HG03066 (cell line): ENCODE measurements at regions not wholly inside any gene's neighbourhood (a gene's known extent, or its start where the extent isn't known, plus 50 kb on each side); places are given as distances from the start of the nearest gene placed in this dataset.

Experiments
- ATAC-seq: cut with Tn5 transposase; IDR thresholded peaks from one replicate; pipeline ENCODE4 v1.9.1; 2021; ENCODE audit warnings: low read depth; ENCODE audit not compliant: unreplicated experiment

DNA sequence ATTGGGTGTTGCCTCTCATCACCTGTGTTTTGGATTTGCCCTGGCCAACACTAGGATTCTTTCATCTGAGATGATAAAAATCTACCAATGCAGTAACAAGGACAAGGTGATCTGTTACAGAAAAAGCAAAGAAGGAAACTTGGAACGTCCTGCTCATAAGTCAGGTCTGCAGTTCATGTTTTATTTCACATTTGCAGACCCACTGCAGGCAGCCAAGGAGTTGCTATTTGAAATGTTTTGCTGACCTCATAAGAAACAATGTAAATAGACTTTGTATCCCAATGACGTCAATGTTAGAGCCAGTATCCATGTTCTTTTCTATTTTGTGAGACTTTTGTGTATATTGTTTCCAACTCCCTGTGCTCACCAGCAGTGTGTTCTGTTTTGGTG is 312.9 kb downstream of the DEPDC1B start:
- ATAC-seq = no peak

DNA sequence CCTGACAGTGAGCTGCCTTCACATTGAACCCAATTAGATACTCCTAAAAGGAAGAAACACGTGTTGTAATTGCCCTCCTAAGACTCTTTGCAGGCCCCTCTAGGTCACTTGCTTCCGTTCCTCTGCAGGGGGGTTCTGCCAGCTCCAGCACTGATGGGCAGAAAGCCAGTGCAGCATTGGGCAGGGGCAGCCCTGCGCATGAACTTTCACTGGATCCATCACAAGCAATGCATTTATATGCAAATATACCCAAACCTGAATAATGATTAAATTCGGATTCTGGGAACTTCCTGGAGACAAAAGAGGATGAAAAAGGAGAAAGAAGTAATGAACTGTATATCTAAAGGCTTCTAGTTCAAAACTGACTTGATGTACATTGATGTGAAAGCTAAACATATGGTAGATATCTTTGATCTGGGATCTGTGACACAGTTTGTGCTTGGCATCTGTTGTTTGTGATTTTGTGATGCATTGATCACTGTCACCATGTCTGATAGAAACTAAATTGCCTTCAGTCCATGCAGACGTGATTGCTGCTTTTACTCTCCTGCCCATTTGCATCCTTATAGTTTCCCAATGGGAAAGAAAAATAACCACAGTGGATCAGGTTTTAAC is 313.4 kb downstream of the DEPDC1B start:
- no peak for ATAC-seq

DNA sequence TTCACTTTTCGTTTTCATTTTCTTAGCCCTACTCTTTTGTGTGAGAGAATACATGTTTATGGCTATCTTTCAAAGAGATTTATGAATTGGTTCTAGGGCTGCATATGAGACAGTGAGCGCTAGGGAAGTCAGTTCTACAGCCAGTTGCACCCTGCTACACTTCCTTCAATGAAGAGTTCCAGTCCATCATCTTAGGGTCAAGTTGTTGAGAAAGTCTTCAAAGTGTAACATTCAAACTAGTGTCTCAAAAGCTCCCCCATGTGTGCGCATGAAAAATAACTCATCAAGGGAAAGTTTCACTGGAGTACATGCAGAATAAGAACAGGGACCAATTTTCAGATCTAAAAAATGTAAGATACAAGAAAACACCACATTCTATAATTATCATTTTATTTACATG is 317.2 kb downstream of the DEPDC1B start:
- ATAC-seq = no peak

DNA sequence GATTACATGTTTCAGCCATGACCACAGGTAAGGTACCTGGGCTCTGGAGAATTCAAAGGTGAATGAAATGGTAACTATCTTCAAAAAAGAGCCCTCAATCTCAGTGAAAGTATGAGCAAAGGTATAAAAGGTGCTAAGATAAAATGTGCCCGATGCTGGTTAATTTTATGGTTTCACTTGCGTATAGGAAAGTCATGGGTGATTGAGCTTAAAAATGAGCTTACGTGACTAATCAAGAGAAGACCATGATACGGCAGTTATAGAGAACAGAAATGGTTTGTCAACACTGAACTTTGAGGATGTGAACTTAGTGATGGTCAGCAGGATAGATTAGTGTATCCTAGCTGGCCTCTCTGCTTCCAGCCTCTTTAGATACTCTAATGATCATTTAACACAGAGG is 320.1 kb downstream of the DEPDC1B start:
- ATAC-seq = no peak

DNA sequence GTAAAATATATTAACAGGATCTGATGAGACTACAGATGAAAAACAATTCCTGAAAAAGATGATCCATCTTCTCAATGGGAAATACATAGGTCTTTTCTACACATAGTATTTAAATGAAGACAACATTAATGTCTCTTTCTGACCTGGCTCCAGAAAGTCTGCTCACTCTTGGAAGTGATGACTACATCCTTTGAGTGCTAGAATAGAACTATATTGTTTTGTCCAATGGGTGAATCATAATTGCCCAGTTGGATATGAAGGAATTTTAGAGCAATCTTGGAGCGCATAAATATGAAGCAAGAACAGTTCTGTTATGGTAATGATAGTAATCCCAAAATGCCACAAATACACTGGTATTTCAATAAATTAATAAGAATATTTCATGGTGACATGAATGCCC is 322.1 kb downstream of the DEPDC1B start:
- ATAC-seq = no peak

DNA sequence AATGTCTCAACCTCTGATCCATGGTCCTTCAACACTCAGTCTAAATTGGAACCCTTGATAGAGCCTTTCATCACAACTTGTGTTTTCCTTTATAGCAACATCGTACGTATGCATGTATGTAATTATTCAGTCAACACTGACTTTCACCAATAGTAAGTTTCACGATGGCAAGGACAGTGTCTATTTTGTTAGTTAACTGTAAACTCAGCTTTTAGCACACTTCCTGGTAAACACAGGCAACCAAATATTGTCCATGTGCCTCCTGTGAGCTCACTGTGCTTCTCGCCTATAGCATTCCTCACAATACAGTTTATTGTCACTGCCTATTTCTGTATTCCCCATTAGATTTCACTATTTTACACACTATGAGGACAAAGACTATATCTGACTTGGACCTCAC is 323.1 kb downstream of the DEPDC1B start:
- ATAC-seq = no peak

DNA sequence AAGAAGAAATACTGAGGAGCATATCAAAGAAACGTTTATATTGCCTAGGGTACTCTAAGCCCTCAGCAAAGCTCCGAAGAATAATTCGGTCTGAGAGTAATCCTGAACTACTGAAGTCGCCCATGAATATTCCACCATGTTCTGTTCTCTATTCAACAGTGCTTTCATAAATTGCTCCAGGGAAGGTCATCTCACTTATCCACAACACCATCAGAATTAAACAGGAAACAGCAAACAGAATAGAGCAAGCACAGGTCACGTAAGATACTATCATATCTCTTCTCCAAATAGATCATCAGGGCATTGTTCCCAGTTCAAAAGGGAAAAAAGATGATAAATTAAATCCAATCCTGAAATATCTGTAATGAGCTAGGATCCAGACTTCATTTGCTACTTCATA is 325.6 kb downstream of the DEPDC1B start:
- no peak for ATAC-seq

DNA sequence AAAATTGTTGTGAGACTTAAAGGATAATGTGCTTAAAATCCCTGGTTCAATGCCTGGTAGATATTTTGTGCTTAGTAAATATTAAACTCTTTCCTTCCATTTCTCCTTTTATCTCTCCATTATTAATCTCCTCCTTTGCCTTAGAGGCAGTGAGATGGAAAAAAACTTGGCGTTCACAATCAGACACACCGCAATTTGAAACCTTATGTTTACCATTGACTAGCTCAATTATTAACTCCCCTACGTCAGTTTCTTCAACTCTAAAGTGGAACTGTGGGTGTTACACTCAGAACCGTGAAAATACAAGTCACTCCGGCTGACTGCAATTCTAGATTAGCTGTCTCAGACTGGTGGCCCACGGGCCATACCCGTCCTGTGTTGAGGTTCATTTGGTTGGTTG is 327.2 kb downstream of the DEPDC1B start:
- no peak for ATAC-seq

DNA sequence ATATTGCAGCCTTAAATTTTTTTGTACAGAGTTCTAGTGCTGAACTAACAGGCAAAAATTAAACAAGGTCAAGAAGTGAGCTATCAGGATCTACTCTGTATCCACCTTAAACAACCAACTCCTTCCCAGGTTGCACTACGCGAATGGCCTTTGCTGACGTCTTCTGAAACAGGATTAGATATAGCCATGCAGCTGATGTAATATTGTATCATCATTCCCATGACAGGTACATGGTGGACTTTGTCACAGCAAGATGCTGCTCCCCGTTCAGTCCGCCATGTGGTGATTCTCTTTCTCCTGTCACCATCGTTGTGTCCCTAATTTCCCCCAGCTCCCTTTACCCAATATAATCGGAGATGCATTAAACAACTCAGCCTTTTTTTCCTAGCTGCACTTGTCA is 328.9 kb downstream of the DEPDC1B start:
- ATAC-seq = no peak

DNA sequence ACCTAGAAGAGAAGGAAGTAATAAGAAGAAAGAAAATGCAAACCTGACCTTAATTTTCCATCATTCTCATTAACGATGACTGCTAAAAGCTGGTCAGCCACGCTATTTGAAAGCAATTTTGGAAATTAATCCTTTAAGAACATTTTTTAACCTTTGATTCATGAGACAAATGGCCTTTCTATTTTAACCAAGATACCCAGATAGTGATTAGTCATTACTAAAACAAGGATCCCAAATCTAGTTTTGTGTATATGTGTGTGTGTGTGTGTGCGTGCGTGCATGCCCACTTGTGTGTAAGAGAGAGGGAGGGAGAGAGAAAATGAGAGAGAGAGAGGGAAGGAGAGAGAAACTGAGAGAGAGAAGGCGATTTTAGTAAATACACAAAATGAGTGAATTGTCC is 329.5 kb downstream of the DEPDC1B start:
- ATAC-seq = no peak

DNA sequence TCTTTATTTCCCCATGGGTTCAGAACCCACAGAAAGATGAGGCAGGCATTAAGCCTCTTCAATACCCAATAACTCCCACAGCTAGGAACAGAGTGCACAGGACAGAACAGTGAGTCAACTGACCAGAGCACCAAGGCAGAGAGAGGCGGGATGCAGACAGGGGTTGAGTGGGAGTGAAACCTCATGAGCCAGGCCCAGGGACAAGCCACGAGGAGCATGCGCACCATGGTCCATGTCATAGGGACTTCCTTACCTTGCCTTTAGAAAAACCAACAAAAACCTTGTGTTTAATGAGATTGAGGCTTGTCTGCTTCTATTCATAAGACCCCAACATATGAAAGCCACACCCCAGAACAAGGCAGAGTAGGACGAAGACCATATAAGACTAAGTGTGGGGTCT is 330.6 kb downstream of the DEPDC1B start:
- ATAC-seq = no peak

DNA sequence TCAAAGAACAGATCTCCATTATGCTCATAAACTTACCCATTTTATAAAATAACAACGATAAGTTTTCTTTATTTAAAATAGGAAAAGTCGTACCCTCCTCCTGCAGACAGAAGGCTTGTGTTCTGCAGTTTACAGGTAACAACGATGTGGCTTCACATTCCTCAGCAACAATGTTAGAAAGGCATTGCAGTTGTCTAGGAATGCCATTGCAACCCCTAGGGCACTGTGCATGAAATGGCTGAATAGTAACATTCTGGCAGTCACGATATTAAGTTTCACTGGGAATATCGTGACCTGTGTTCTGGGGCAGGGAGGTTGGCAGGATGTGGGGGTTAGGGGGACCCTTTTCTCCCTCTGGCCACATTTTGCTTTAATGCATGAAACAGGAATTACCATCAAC is 331.9 kb downstream of the DEPDC1B start:
- no peak for ATAC-seq

DNA sequence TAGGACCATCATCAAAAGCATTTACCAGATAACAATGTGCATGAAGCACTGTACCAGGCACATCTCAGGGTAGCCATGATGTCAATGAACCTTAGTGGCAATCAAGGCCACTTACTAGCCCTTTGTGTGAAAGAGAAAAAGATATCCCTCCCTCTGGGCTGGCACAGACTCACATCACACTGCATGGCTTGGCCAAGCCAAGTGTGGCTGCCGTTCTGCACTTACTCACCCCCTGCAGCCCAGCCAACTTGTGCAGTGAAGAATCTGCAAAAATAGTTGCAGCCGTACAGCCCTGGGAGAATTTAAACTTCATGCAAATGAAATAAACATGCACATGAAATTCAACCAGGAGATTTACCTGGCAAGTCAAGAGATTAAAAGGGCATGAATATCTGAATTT is 333.5 kb downstream of the DEPDC1B start:
- ATAC-seq = no peak

DNA sequence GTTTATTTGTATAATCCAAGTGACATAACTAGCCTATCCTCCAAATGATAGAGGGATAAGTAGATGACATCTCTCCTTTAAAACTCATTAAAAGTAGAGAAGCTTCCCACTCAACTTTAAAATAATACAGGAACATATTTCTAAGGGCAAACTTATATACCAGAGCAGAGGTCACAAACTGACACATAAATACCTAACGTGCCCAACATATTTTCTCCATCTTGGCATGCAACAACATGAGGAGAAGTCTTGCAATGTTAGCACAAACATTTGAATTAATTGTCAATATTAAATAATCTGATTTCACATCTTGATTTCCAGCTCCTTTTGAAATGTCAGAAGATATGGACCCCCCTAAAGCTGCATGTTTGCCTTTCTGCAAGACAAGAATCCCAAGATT is 335.0 kb downstream of the DEPDC1B start:
- ATAC-seq = no peak

DNA sequence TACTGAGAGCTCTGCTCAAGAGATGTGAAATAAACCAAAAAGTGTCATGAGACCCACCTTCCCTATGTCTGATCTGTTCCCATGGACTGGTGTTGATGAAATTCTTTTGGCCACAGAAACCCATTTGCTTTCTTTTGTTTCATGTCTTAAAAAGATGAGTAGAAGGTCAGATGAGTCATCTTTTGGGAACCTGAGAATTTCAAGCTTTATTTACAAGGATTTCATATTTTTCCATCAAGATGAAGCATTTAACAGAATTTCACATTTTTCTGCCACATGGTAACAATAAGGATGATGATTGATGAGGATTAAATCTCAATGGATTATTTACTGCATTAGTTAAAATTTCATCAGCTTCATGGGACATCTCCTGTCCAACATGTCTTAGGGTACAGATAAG is 337.8 kb downstream of the DEPDC1B start:
- no peak for ATAC-seq

DNA sequence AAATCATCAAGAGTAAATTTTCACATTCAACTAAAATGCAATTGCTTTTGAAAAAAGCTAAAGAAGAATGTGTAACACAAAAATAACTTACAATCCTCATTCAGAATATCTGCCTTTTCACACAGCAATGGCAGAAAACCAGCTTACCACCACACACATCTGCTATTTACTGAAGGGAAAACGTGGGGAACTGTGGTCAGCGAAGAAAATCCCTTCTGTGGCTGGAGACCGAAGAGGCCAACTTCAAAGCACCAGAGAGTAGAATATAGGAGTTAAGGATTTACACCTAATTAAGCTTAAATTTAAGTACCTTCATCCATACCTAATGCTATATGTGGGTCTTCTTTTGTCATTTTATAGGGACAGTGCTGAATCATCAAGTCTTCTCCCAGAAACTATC is 339.6 kb downstream of the DEPDC1B start:
- ATAC-seq = no peak

DNA sequence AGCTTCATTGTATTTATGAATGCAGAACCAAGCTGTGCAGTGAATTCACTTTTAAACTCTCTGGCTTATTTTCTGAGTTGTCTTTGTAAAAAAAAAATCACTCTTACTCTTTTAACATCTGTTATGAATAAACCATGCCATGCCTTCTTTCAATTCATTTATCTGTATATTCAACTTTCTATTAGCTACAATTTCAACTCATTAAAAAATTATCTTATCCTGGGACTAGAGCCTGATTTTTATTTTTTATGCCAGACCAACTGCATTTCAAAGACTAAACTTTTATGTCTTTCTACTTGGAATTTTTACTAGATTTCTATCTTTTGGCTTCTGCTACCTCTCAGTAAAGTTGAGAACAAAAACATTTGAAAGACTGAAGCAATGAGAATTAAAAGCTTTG is 342.7 kb downstream of the DEPDC1B start:
- ATAC-seq = no peak

DNA sequence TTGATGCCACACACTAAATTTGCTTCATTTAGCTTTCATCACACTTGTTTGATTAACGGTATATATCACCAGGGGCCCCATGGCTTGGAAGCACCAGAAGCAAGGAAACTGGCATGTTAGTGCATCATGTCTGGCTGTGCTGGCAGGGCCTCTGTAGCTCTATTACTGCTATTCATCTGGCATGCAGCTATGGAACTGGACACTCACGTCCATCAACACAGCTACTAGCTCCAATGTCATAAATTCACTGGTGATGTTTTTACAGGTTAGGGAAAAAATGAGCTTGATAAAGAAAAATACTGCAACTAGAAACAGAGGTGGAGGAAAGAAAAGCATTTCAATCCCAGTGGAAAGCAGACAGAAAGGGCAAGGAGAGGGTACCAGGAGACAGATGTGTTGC is 343.2 kb downstream of the DEPDC1B start:
- no peak for ATAC-seq

DNA sequence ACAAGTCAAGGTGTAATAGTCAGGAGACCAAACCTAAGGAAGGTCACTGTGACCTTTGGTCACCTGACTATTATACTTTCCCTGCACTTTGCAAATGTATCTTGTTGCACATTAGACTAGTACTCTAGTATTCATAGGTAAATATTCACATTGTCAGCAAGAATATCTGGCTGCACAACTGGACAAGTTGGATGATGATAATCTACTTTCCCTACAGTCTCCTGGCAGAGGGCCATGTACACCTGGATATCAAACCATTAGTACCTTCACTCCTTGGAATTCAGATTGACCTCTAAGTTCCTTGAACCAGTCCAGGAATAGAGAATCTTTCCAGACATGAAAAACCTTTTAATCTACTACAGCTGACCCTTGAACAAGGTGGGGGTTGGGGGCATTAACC is 344.8 kb downstream of the DEPDC1B start:
- ATAC-seq = no peak

DNA sequence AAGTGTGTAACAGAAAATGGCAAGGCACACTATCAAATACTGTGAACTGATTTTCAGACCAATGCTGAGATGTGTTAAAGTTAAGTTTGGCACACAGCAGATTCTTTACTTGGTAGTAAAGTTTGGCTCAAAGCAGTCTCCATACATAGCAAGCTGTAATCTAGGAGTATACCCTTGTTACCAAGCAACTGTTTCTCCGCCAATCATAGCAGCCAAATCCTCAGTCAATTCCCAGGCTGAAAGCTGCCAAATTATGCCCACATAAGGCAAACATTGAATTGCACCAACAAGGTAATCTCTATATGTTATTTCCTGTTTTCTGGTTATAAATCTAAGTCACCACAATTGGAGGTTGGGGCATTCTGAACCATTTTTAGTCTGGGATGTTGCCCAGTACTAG is 345.7 kb downstream of the DEPDC1B start:
- no peak for ATAC-seq

DNA sequence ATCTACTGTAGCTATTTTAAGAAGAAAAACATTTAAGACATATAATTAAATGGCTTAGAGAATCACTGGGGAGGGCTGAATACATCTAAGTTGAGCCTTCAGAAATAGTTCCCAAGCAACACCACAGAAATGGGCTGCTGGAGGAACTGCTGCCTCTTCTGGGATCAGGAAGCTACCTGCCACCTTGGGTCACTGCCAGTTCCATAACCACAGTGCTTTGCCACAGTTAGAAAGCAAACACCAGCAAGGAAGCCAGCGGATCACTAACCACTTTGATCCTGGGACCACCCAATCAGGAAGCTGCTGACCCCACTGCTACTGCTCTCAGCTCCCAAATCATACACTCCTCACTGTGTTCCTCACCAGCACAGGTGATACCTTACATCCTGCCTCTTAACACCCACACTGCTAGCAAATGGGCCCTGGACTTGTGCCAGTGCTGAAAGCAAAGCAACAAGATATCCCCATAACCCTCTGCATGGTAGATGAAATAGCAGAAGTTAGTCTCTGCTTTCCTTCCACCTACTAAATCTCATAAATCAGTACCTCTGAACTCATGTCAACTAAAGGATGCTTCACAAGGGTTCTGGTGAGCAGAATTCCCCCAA is 346.9 kb downstream of the DEPDC1B start:
- ATAC-seq = no peak

DNA sequence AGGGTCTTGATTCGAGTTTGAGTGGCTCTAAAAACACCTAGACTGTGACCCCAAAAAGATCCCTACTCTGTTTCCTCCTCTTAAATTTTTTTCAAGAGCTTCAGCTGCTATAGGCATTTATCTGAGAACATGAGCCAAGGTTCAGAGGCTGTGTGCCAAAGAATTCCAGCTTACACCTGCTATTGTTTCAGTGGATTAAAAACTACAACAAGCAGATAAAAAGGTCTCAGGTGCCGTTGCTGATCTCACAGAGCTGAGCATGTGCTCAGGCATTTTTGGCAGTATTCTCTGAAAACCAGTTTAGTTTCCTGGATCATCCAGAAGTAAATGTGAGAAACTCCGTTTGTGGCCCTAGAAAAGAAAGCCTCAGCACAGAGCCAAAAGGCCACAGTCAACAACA is 349.2 kb downstream of the DEPDC1B start:
- no peak for ATAC-seq

DNA sequence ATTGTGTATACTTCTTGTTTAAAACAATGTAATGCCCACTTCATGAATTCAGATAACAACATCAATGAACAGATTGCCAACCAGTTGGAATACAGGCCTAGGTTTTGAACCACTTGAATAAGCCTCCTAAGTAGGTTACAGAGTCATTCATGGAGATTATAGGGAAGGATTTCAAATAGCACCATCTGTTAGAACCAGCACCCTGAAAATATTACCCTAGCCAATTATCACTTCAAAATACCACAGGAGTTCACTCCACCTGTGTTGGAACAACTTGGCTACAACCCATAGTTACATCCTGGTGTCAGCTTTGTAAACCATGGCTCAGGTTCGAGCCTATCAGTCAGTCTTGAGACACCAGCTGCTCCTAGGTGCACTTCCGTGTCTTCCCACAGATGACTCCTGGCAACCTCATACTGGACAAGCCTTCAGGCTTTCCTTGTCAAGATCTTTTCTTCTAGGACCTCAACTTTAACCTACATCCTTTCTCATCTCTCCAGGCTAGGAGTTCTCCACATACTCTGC is 350.0 kb downstream of the DEPDC1B start:
- no peak for ATAC-seq
